ENCODE measurements at regions not wholly inside any gene's neighbourhood (a gene's known extent, or its start where the extent isn't known, plus 50 kb on each side); places are given as distances from the start of the nearest gene placed in this dataset.

DNA sequence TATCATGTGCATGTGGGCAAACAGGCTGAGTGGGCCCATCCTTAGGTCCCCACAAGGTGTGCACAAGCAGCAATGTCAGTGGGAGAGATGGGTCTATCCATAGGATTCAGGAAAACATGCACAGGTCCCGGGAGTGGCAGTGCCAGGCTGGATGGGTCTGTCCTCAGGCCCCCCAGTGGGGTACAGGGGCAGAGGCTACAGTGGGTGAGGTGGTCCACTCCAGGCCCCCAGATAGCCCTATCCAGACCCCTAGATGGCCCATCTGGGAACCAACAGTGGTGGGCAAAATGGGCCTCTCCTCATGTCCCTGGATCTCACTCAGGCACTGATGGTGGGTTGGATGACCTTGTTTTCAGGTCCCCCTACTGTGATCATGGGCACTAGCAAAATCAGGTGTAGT lies 277.8 kb upstream of the SYT1 start:
- no peak for DNase-seq (ENCODE audit: low read depth)

DNA sequence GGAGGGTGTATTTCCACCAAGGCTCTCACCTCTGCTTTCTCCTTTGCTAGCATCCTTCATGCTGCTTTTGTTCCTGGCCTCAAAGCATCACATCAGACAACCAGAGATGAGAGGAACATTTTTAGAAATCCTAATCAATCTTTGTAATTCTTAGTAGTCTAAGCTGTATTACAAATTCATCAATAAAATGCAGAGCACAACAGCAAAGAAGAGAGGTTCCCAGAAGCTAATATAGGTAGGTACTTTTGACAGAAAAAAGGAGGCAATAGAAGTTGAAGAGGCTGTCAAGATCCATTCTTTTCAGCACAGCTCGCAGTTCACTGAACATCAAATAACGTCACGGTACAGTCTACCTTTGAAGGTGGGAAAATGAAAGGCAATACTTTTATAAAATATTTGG lies 265.2 kb upstream of the SYT1 start:
- no peak for DNase-seq (ENCODE audit: low read depth)

DNA sequence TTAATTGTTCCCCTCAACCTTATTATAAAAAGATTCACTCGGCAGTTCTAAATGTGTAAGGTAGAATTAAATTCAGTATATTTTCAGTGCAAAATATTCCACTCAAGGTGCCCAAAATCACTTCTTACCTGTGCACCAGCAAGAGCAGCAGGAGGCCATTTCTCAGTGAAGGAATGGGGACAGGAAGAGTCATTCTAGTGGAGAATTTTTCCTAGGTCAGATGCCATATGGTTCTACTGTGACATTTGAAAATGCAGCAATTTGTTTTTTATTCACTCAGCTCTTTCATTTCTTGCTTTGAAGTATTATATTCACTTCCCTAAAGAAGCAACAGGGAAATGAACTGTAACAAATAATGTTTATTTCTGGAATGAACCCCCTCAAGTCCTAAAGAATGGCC lies 264.0 kb upstream of the SYT1 start:
- no peak for DNase-seq (ENCODE audit: low read depth)

- no peak for DNase-seq (ENCODE audit: low read depth)
These were observed 253.1 kb upstream of the SYT1 start for GRCh38 chr12:78611504-78611903.

- no peak for DNase-seq (ENCODE audit: low read depth)
These were observed 252.4 kb upstream of the SYT1 start for GRCh38 chr12:78612190-78612589.

GRCh38 chr12:78617683-78618082 lies 246.9 kb upstream of the SYT1 start:
- no peak for DNase-seq (ENCODE audit: low read depth)

DNA sequence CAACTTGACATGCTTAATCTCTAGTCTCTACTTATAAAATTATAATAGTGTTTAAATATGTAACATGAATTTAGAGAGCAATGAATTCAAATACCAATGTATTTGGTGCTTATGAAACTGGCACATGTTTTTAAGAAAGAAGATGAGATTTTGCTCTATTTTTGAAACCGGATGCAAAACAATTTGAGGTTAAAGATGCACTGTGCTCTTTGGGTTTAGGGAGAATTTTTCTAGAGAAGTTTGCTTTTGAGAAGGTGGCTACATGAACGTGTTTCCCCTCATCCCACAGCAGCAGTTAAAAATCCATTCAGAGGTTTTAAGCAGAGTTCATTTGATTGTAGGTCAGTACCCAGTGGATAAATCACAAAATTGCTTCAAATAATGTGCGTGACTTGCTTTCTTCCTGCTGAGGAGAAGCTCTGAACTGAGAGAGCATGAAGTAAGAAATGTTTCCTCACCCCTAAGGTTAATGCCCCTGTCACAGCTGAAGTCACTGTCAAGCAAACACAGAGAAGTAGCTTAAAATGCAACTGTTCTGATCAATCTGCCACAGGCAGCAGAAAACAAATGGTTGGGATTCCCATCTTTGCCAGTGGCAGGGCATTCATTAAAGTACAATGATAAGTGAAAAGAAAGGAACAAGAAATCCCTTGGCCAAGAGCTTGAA lies 241.9 kb upstream of the SYT1 start:
- no peak for DNase-seq (ENCODE audit: low read depth)

- no peak for DNase-seq (ENCODE audit: low read depth)
These were observed 236.0 kb upstream of the SYT1 start for GRCh38 chr12:78628491-78629100.

GRCh38 chr12:78636231-78636855 lies 228.2 kb upstream of the SYT1 start:
- DNase-seq (ENCODE audit: low read depth): no peak

GRCh38 chr12:78641837-78642423 lies 222.6 kb upstream of the SYT1 start:
- DNase-seq (ENCODE audit: low read depth): no peak

DNA sequence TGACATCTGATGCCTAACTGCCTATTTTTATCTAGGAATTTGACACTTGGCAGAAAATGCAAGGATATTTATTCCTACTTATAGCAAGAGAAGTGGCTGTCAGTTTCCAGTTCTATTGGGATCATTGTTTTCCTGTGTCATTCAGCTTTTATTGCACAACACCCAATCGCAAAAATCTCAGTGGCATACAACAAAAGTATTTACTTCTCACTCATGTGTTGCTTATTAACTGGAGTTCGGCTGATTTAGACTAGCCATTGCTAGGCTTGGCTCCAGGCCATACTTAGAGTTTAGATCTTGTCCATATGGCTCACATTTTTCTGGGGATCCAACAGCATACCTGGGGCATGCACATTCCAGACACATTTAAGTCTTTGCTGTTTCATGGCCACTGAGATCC lies 218.6 kb upstream of the SYT1 start:
- peak; percentile 3 for DNase-seq (ENCODE audit: low read depth)

DNA sequence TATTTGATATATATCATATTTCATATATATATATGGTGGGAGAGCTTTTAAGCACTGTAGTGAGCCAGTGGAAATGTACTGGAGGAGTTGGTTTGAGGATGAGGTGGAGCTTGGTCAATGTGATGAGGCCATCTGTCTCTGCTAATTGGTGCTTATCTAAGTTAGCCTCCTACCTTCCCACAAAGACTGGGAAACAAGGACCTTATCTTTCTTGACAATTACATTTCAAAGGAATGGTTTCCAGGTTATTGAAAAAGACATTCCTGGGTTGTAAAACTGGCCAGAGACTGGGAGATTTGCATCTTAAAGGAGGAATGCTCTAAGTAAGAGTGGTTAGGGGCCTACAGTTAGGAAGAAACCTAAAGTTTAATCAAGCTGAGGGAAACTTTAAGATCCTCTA lies 212.8 kb upstream of the SYT1 start:
- DNase-seq (ENCODE audit: low read depth): no peak

DNA sequence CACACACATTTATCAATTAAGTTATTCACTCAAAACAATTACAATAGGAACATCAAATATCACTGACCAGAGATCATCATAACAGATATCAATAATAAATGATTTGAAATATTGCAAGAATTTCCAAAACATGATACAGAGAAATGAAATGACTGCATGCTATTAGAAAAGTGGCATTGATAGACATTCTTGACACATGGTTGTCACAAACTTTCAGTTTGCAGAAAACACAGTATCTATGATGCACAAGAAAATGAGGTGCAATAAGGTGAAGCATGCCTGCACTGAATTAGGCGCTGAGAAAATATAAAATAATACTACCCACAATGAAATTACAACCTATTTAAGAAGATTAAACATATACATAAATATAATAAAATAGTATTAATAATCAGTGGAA lies 198.0 kb upstream of the SYT1 start:
- no peak for DNase-seq (ENCODE audit: low read depth)

- peak; percentile 88 for DNase-seq (ENCODE audit: low read depth)
These were observed 193.3 kb upstream of the SYT1 start for GRCh38 chr12:78671295-78671694.

DNA sequence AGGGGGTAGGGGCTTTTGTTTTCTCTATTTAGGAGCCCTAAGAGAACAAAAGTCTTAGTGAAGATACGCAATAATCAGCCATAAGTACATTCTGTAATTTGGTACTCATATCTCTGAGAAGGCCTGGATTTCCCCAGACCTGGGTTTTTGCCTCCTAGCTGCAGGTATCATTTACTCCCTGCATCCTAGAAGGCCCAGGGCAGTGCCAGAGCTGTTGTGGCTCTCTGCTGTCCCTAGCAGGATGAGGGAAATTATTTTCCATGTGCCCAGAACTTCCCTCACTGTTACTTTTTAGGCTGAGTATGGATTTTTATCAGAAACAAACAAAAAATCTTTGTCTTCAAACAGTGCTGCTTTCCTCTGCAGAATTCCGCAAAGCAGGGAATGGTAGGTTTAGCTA lies 192.5 kb upstream of the SYT1 start:
- no peak for DNase-seq (ENCODE audit: low read depth)

GRCh38 chr12:78674311-78675090 lies 190.1 kb upstream of the SYT1 start:
- DNase-seq (ENCODE audit: low read depth): no peak

GRCh38 chr12:78680596-78680995 lies 184.0 kb upstream of the SYT1 start:
- no peak for DNase-seq (ENCODE audit: low read depth)

DNA sequence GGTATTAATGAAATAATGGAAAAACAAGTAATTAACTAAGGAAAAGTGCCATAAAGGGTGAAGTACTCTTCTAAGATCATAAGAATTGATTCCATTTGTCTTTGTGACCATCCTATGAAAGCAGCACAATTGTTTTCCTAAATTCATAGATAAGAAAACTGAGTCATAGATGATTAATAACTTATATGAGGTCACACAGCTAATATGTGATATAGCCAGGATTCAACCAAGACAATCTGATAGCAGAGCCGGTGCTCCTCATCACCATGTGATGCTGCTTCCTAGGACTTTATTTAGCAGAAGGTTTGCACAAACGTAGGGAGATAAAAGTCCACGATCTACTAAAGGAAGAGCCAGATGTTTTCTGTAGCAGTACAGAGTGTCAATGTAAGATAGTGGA lies 181.5 kb upstream of the SYT1 start:
- peak; percentile 11 for DNase-seq (ENCODE audit: low read depth)

GRCh38 chr12:78683626-78684025 lies 180.9 kb upstream of the SYT1 start:
- DNase-seq (ENCODE audit: low read depth): no peak

DNA sequence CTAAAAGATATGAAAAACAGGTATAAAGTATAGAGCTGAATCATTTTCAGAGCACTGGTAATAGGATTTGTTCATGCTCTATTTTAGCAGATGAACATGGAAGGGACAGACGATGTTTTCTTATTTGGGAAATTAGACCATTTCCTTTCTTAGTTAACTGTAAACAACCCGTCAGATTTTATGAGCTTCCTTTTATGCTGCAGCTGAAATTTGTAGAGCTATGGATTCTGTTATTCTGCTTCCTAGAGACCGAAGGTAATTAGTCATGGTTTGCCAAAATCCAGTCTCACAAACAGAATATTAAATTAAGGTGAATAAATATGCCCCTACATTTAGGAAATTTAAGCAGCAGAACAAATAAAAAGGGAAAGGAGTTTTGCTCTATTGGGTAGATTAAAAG lies 180.2 kb upstream of the SYT1 start:
- no peak for DNase-seq (ENCODE audit: low read depth)

DNA sequence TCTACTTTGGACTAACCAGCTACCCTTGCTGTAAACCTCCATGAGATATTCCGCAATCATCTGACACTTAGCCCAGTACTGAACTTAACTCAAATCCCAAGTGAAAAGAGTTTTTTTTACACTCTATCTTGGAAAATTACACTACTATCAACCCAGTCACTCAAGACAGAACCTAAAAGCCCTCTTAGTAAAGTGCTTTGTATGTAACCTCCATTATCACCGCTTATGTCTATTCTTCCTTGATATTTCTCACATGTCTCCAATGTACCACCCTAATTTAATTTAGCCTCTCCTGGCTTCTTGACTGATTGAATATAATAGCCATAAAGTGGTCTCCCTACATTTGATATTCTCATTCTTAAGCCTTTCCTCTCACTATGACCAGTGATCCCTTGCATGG lies 168.8 kb upstream of the SYT1 start:
- no peak for DNase-seq (ENCODE audit: low read depth)

DNA sequence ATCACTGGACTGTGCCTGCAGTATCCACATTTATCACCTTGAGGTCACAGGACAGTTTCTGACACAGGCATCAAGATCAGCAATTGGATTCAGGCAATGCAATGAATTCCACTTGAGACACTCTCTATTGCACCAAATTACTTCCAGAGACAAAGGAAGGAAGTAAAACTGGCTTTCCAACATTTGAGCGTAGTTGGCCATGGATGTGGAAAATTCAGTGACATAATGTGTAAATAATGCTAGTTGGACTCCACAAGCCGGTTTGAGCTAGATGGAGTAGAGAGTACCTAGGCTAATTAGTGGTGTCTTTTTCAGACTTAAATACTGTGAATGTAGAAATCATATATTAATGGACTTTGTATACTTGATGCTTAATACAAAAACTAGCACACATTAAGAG lies 168.3 kb upstream of the SYT1 start:
- no peak for DNase-seq (ENCODE audit: low read depth)

Data from non-pigmented ciliary epithelial cell (primary cell).